HG02678 (cell line): ENCODE measurements at regions not wholly inside any gene's neighbourhood (a gene's known extent, or its start where the extent isn't known, plus 50 kb on each side); places are given as distances from the start of the nearest gene placed in this dataset.

ENCODE experiments used
- ATAC-seq: cut with Tn5 transposase; IDR thresholded peaks from one replicate; pipeline ENCODE4 v1.9.1; 2021; ENCODE audit warnings: mild to moderate bottlenecking, moderate library complexity; ENCODE audit not compliant: unreplicated experiment

DNA sequence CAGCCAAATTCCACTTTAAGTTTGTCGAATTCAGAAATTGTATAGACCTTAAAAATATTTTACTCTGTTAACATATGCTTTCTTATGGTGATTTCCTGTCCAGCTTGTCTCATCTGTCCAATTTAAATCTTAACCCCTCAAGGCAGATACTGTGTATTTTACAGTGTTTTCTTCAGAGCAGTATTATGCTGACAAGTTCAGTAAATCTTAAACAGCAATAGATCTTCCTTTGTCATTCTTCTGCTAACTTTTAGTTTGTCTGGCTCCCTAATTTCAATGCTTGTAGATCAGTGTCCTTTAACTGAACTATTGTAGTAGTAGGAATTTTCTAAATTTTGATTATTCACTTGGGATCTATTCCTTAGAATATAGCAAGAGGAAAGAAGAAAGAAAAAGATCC lies 52.8 kb upstream of the MEIS1 start:
- no peak for ATAC-seq

DNA sequence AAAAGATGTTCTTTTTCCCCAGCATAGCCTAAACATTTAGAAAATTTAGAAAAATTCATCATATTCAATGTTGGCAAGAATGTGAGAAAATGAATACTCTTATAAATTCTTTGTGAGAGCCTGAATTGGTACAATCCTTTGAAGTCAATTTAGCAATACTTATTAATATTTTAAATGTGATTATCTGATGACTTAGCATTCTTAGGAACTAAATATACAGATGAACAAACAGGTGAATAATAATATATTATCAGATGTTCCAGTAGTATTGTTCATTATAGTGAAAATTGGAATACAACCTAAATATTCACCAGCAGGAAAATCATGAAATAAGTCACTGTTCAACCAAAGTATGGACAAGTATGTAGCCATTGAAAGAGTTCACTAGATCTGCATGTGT lies 55.5 kb upstream of the MEIS1 start:
- no peak for ATAC-seq

DNA sequence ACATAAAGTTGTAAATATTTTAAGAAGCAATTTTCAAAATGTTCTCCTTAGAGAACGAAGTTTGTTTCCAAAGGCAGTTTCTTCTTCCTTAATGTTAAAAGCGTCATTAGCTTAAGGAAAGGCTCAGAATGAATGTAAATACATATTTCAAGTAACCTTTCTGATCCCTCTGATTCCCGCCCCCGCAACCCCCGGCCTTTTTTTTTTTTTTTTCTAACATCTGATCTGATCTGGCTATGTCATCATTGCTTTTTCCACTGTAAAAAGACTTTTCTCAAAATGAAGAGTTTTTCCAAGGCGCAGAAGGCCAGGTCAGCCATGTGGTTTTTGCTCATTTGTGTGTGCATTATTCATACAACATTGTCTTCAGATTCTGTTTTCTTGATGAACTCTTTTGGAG lies 57.1 kb upstream of the MEIS1 start:
- no peak for ATAC-seq

DNA sequence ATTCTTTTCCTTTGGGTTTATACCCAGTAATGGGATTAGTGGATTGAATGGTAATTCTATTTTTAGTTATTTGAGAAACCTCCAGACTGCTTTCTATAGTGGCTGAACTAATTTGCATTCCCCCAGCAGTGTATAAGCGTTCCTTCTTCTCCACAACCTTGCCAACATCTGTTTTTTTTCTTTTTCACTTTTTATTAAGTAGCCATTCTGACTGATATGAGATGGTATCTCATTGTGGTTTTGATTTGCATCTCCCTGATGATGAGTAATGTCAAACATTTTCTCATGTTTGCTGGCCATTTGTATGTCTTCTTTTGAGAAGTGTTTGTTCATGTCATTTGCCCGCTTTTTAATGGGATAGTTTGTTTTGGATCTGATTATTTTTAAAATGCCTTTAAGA lies 64.1 kb upstream of the MEIS1 start:
- no peak for ATAC-seq

DNA sequence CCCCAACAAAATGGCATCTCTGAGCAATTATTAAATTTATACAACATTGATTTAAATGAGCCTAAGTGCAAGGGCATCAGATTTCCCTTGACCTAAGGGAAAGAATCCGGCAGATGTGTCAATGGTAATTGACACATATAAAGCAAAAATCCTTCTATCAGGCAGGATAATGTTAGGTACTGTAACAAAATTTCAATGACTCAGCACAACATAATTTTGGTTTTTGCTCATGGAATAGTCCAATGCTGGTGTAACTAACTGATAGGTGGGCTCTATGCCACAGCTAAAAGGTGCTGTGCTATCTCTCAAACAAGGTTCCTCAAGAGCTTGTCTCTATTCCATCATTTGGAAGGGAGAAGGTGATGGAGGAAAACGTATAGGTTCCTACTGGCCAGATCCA lies 68.3 kb upstream of the MEIS1 start:
- no peak for ATAC-seq

DNA sequence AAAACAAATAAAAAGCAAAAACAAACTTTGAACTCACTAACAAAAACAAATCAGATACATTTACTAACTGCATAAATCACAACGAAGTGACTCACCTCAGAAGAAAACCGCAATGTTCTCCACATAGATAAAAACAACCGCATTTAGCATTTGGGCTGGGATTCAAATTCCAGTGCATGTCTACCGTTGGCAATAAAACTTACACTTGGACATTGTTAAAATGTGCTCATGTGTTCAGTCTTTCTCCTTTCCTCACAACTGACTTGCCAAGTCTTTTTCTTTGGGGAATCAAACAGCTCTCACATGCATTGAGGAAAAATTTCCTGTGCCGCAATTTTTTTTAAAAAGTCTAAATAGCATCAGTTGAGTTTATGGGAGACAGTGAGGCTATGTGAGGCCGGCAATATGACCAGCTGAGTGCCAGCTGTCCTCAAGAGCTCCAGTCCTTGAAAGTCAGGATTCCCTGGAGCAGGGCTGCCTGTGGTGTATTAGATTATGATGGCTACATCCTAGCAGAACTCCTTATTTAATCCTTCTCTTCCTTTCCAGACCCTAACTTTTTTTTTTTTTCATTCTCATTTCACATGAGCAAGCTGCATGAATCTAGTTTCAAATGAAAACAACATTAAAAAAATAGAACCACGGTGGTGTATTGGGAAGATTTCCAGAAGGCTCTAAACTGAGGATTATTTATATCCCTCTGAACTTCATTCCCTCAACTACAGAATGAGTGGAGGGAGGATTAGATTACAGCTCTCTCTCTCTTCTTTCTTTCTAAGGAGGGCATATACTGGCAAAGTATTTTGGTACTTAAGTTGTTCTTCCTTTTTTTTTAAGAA lies 70.2 kb upstream of the MEIS1 start:
- ATAC-seq, result no peak

DNA sequence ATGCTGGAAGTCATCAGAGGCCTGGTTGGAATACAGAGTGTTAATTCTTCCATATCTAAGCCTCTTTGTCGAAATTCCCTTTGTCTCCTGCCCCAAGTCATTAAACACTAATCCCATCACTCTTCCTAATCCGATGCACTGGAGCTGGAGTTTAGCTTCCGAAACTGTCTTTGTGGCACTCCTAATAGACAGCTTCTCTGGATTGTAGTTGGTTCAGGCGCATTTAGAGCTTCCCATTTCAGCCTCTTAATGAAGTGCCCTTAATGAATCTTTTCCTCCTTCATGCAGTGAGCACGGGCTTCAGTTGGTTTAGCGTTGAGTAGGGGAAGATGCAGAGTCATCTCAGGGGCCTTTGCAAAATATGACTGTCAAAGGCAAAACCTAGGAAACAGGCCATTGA lies 72.2 kb upstream of the MEIS1 start:
- no peak for ATAC-seq

DNA sequence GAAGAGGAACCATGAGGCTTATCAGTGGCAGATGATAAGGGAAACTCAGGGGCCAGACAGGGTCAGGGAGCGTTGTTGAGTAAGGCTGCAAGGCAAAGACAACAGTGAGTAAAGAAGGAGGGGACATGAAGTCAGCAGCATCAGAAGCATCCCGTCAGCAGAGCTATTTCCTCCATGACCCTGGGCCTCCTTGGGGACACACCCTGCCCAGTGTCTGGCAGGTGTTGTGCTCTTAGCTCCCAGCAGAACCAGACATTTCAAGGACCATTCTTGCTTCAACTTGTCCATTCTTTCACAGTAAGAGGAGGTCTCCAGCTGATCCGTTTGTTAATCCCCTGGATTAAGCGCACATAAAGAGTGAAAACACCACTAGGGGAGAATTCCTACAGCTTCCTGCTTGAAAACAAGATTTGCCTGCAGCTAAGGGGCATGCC lies 88.7 kb upstream of the MEIS1 start:
- ATAC-seq, result no peak

DNA sequence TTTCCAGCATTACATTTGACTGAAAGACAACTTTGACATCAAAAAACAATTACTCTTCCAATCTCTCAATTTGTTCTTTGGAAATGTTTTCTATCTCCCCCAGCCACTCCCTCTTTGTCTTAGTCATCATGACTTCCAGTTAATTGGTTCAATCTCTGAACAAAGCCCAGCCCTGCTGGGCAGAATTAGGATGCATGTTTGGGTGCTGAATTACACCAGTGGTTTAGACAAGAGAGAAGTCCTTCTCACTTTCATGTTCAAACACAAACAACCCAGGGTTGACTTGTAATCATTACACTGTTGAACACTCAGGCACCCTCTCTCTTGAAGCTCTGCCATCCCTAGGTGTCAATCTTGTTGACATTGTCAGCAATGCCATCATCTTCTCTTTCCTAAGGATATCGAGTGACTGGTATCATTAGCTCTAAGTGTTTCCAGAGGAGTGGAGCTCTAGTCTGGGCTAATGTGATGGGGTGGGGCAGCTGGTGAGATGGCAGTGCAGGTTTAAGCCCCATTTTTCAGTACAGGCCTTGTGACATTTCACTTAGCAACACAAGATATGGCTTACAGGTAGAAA lies 90.8 kb upstream of the MEIS1 start:
- ATAC-seq, result no peak

DNA sequence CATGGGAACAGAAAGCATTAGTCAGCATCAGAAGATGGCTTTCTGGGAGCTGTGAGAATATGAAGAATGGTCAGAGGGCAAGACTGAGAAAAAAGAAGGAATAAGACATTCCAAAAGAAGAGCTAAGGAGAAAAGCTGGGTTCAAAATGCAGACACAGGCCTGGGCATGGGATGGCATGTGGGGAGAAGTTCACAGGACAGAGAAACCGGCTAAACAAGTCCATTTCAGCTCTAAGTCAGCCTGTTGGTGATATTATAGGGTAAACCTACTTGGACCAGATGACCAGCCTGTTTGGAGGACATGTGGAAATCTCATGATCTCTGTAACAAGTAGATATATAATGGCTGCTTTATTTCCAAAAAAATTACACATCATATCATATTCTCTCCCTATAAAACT lies 91.7 kb upstream of the MEIS1 start:
- ATAC-seq, result no peak

DNA sequence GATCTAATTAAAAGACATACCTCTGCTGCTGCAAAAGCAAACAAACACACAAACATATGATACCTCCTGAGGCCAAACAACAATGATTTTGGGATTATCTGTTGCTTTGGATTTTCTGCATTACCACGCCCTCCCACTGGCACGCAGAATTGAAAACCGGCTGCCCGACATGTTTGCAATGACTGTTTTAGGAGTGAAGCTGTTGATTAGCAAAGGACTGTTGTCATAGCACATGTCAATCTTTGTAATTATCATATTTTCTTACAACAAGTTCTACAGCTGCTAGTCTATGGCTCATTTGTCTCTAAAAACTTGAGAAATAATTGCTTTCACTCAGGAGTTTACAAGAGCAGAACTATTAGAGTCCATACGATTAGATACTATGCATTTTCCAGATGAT lies 94.4 kb upstream of the MEIS1 start:
- no peak for ATAC-seq

DNA sequence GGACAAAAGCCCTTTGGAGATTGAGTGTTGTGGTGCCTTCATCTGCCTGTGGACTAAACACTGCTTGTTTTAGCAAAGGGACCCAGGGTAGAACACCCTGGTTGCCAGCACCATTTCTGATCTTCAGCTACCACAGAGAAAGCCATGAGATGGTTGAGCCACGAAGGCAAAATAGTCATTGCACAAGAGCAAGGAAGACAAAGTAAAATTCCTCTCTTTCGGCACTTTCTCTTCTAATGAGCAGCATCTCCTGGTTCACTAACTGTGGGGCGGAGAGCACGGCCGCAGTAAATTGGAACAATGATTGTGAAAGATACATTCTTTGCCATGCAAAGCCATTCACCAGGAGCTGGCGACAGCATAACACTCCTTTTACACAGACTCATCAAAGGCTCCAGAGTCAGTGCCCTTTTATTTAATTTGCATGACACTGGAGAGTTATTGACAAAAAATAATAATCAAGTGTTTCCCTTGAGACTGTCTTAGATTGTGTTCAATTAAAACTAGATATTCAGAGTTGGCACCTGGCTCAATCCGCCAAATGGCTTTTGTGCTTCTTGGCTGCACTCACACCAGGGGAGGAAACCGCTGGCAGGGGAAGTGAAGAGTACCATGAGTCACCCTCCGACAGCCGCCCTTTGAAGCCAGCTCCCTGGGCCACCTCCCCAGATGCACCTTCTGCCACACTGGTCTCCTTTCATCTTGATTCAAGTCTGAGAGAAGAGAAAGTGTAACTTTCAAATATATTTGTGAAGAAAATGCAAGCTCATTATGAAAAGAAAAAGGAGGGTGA lies 100.5 kb upstream of the MEIS1 start:
- ATAC-seq, result no peak

DNA sequence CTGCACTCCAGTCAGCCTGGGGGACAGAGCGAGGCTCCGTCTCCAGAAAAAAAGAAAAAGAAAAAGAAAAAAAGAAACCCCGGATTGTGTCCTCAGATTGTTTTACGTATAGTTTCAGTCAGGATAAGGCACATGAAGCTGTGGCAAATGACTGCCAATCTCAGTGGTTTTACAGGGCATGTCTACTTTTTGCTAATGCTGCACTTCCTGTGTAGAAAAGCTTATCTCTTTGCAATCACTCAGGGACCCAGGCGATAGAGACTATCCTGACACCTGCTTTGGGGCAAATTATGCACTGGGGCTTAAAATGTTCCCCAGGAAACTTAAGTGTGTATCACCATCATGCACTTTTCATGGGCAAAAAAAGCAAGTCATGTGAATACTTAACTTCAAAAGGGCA lies 103.7 kb upstream of the MEIS1 start:
- no peak for ATAC-seq

DNA sequence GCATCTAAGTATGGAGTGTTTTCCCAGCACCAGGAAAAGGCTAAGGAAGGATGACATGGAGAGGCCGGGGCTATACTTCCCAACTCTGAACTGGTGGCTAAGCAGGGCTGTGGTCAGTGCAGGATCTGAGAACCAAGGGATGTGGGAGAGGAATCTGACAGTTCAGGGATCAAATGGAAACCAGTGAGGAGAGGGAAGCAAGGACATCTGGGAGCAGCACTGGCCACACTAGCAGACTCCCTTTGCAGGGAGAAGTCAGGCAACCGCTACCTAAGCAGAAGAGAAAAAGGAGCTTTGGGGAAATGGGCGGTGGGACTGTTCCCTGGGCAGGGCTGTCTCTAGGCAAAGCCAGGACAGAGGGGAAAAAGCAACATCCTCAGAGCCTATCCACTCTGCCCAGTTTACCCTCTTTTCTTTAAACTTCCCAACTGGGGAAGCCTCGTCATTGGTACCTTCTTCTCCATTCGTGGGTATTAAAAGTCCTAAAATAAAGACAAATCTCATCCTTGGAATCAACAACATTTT lies 105.8 kb upstream of the MEIS1 start:
- ATAC-seq, result no peak

DNA sequence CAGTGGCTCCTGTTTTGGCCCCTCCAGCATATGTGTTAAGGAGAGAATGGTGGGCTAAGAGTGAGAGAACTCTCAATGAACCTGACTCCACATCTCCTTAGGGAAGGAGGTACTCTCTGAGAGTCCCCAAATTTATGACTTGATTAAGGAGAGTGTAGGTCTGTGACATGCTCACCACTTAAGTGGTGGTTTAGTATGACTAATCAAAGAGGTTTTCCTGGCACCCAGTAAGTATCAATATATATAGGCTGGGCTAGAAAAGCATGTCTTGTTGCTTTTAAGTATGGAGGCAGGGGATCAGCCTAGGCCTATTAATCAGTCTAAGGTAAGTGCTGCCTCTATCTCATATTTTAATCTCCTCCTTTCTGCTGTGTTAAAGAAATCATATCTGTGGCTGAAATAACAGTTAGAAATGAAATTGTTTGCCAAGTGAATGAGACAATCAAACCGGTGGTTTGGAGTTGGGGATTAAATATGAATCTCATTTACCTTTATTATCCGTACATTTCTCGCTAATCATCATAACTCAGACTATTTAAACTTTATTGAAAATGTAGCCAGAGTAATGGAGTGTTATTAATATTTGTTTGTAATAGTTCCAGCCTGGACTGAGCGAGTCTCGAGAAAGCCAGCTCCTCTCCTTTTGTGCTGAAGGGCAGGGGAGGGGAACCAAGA lies 107.7 kb upstream of the MEIS1 start:
- ATAC-seq, result no peak

DNA sequence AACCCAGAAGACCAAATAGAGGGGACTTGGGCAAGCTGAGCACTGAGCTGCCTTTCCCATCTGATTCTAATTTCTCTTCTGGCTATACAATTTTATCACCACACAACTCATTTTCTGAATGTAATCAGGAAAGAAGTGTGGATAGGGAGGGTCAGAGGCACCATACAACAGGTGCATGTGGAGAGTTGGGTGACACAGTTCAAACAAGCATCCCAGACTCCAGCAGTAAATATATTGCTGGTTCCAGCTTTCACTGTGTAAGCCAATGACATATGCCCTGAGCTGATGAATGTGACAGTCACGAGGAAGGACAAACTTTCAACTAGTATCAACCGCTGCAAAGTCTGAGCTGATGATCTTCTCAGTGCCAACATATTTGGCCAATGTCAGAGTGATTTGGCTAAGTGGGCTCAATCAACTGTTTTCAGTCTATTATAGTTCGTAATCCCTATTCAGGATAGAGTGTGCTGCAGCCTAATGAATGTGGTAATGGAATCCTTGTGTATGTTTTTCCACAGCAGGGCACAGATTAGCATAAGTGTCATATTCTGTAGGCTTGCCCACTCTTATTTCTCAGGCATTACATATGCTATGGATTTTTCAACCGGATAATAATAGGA lies 109.9 kb upstream of the MEIS1 start:
- no peak for ATAC-seq

DNA sequence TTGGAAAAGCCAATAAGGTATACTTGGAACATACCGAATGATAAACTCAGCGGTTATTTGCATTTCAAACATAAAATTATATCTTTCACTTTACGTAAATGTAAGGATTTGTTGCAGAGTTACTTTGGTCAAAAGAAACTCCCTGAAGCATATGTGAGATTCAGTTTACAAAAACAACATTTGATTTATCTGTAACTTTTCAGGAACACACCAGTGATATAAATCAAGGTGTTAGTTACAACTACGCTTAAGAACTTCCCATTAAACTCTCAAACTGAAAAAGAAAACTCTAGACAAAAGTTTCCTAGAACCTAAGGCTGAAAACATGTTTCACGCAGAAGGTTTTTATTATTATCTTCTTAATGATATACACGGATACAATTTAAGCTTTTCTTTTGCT lies 110.6 kb upstream of the MEIS1 start:
- ATAC-seq, result no peak

DNA sequence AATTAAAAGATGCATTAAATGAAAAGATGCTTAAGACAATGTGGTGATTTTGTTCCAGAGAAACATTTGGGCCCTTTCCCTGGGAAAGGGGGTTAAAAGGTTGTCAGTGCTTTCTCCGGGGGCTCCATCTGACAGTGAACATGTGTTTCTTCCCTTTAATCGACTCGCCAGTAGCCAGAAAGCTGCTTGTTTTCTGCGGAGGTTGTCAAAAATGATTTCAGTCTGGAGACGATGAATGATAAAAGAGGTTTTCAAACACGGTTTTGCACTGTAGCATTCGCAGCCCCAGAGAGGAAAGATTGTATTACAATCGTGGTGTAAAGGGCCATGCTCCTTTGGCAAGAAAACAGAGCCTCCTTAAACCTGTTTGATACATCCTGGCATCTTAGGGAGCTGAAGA lies 111.5 kb upstream of the MEIS1 start:
- ATAC-seq, result no peak

DNA sequence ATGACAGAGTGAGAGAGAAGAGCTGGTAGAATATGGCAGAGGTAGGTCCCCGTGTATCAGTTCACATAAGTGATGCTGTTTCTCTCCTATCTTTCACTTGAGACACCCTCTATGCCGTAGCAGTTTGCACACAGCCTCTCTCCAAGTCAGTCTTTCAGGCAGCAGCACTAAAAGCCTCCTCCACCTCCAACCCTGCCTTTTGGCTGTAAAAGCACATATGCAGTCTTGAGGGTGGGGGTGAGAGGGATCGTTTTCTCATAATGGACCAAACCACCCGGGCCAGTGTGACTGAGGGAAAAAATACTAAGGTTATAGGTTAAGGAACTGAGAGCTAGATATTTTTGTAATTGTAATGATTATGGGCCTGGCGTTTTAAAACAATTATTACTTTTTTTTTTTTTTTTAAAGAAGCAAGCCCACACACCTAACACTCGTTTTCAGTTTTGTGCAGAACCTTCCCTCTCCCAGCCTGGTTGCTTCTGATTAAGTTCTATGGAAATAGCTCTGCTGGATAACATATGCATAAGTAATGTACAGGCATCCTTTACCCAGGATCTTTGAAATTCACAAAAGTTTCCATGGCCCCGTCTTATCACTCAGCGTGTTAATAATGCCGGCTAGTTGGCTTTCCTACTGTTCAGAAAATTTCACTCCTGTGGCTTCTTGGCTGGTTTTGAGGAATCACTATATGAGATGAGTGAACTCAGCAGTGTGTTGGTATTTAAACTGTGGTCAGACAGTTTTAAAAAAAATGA lies 112.2 kb upstream of the MEIS1 start:
- ATAC-seq, result no peak

DNA sequence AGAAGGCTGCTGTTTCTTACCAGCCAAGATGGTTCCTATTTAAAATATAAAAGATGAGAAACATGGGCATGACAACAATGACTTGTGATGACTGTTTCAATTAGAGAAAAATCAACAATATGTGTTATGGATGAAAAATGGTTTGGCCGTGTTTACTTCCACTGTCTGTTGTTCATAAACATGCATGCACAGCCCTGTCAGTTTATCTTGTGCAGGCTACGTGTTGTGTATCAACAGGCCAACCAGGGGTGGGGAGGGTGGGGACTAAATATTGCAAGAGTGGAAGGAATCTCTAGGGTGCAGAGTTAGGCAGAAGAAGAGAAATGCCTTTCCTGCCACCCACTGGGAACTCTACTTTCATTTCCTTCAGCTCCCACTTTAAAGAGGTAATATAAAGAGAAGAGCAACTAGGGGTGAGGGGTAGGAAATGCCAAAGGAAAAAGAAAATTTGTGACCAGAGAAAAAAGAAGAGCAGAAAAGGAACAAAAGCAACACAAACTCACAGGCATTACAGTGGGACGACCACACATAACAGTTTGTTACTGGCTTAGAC lies 116.8 kb upstream of the MEIS1 start:
- ATAC-seq, result no peak
